ENCODE measurements at regions not wholly inside any gene's neighbourhood (a gene's known extent, or its start where the extent isn't known, plus 50 kb on each side); places are given as distances from the start of the nearest gene placed in this dataset.

DNA sequence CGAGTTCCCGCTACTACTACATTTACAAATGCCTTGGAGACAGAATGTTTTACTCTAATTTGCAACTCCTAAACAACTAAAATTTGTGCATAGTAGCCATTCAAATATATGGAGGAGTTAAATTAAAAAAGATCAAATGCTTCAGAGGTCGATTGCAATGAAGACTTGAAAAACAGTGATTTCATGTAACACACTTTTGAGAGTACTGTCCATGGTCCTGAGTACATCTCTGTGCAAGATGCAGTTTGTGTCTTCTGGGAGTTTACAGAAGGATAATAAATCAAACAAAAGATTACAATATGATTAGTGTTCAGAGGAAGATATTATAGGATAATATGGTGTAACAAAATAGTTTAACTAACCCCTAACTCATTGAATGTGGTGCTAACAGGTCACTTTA is 894.7 kb downstream of the TMEM182 start:
- WGBS, 4 donors, result 68 to 71% (median 70%) methylated on average over 3 of the region's 3 CpGs
- no peak for TF ChIP-seq POLR2A (IDR thresholded peaks at IDR 0.05)
- TF ChIP-seq, protein P1, sequence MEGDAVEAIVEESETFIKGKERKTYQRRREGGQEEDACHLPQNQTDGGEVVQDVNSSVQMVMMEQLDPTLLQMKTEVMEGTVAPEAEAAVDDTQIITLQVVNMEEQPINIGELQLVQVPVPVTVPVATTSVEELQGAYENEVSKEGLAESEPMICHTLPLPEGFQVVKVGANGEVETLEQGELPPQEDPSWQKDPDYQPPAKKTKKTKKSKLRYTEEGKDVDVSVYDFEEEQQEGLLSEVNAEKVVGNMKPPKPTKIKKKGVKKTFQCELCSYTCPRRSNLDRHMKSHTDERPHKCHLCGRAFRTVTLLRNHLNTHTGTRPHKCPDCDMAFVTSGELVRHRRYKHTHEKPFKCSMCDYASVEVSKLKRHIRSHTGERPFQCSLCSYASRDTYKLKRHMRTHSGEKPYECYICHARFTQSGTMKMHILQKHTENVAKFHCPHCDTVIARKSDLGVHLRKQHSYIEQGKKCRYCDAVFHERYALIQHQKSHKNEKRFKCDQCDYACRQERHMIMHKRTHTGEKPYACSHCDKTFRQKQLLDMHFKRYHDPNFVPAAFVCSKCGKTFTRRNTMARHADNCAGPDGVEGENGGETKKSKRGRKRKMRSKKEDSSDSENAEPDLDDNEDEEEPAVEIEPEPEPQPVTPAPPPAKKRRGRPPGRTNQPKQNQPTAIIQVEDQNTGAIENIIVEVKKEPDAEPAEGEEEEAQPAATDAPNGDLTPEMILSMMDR (IDR thresholded peaks at IDR 0.05), result no peak

DNA sequence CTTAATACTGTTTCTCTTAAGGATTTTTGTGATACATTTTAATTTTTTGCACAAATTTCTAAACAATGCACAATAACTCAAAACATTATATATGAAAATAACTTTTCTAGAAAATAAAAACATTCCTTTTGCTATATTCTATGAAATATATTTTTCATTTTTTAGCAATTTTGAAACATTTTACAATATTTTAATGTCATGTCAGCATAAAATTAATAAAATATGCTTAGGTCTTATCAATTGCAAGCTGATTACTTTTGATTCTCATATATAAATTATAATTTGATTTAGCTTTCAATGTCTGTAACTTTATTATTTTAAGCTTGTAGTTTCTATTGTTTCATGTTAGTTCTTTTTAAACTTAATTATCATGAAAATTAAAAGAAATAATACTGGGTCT is 898.7 kb downstream of the TMEM182 start:
- DNase-seq (no peak), ATAC-seq (no peak)
- Histone ChIP-seq H3K27ac (no peak overlapping the region), H3K4me1 (no peaks in the 10 kb centered on the region), H3K4me3 (no peak overlapping the region), H3K27me3 (no peaks in the 10 kb centered on the region), H3K36me3 (no peaks in the 10 kb centered on the region), H3K9me3 (peaks cover 0 to 10% (median 0%) of the 10 kb centered on the region in 12 donors)
- intact Hi-C loops (cut with DNase I), result no loop called here
- TF ChIP-seq, protein P1 (IDR thresholded peaks at IDR 0.05), result no peak
- no peak for TF ChIP-seq POLR2A (IDR thresholded peaks at IDR 0.05)

More for the DNA sequence above, 894.7 kb downstream of the TMEM182 start:
- ATAC-seq, result no peak
- no peaks in the 10 kb centered on the region for H3K27me3 ChIP-seq
- intact Hi-C loops (cut with DNase I), result no loop called here
- peaks cover 0 to 10% (median 0%) of the 10 kb centered on the region in 12 donors for H3K9me3 ChIP-seq
- no peak for DNase-seq
- no peak overlapping the region for H3K27ac ChIP-seq
- no peak overlapping the region for H3K4me3 ChIP-seq
- no peaks in the 10 kb centered on the region for H3K36me3 ChIP-seq
- no peaks in the 10 kb centered on the region for H3K4me1 ChIP-seq

DNA sequence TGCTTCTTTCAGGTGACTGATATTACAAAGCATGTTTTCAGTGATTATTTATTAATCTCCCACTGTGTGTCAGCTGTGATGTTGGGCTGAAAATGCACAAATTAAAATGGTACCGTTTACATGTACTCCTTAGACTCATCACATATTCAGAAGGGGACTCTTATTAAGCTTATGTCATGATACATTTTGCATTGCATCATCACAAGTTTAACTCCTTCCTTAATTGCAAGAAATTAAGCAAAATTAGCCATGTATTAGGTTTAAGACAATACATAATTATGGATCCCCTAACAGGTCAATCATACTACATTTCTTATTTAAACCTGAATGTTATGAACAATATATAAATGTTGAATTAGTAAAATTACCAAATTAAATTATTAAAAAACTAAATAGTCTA is 899.1 kb downstream of the TMEM182 start:
- no peaks in the 10 kb centered on the region for H3K27me3 ChIP-seq
- H3K4me3 ChIP-seq, result no peak overlapping the region
- no peak overlapping the region for H3K27ac ChIP-seq
- peaks cover 0 to 10% (median 0%) of the 10 kb centered on the region in 12 donors for H3K9me3 ChIP-seq
- 55 to 72% (median 67%) methylated on average over 1 of the region's 1 CpG for WGBS, 4 donors
- ATAC-seq (no peak), DNase-seq (no peak)
- TF ChIP-seq POLR2A (IDR thresholded peaks at IDR 0.05), result no peak
- TF ChIP-seq, protein P1 (IDR thresholded peaks at IDR 0.05), result no peak
- H3K36me3 ChIP-seq, result no peaks in the 10 kb centered on the region
- no peaks in the 10 kb centered on the region for H3K4me1 ChIP-seq
- intact Hi-C loops (cut with DNase I), result no loop called here

DNA sequence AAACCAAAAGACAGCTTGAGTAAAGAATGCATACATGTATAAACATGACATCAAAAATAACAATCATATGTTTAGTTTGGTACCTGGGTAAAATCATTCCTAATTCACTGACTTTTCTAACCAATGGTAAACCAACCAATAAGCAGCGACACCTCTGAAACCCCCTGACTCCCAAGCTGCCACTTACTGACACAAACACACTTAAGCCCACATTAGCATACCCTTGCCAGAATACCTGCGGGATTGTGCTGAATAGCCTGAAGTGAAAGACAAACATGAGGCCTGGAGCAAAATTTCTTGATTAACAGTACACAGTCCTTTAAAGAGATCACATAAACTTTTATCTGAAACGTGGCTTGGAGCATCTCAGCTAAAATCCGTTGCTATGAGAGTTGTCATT is 902.9 kb downstream of the TMEM182 start:
- Histone ChIP-seq H3K27me3 (no peaks in the 10 kb centered on the region), H3K27ac (no peak overlapping the region), H3K36me3 (no peaks in the 10 kb centered on the region), H3K4me1 (no peaks in the 10 kb centered on the region), H3K9me3 (no peaks in the 10 kb centered on the region), H3K4me3 (no peak overlapping the region)
- ATAC-seq, result no peak
- intact Hi-C loops (cut with DNase I), result no loop called here
- DNase-seq, result no peak
- 34 to 39% (median 37%) methylated on average over 4 of the region's 4 CpGs for WGBS, 4 donors
- no peak for TF ChIP-seq POLR2A (IDR thresholded peaks at IDR 0.05)
- TF ChIP-seq, protein P1 (IDR thresholded peaks at IDR 0.05), result no peak

Data from heart left ventricle (tissue), 16 donors.